Loucy (cell line): ENCODE measurements at regions not wholly inside any gene's neighbourhood (a gene's known extent, or its start where the extent isn't known, plus 50 kb on each side); places are given as distances from the start of the nearest gene placed in this dataset.

Experiments
- H2AFZ ChIP-seq: fragments of 200-600 bp; sonication (generic); 2 replicates; pipeline ENCODE4 v1.6.0; 2016; ENCODE audit warnings: antibody characterized with exemption, mild to moderate bottlenecking, low read length, moderate library complexity
- H3F3A ChIP-seq: fragments of 200-600 bp; 2 replicates; pipeline ENCODE4 v1.6.0; 2016; ENCODE audit warnings: antibody characterized with exemption, low read depth, mild to moderate bottlenecking
- H3K27me3 ChIP-seq: fragments of 200-600 bp; sonication (generic); 2 replicates; pipeline ENCODE4 v1.6.1; 2014; ENCODE audit warnings: low read length, mild to moderate bottlenecking; ENCODE audit not compliant: insufficient read depth, poor library complexity, severe bottlenecking
- H3K36me3 ChIP-seq: fragments of 200-600 bp; sonication (generic); 2 replicates; pipeline ENCODE4 v1.6.1; 2016; ENCODE audit warnings: low read length; ENCODE audit not compliant: insufficient read depth
- H3K4me1 ChIP-seq: fragments of 200-600 bp; sonication (generic); 2 replicates; pipeline ENCODE4 v1.5.1; 2014; ENCODE audit warnings: low read length, mild to moderate bottlenecking; ENCODE audit not compliant: insufficient read depth, poor library complexity, severe bottlenecking
- H3K4me2 ChIP-seq: fragments of 200-600 bp; sonication (generic); 2 replicates; pipeline ENCODE4 v1.6.0; 2014; ENCODE audit warnings: antibody characterized with exemption, low read length, low read depth, mild to moderate bottlenecking; ENCODE audit not compliant: poor library complexity, severe bottlenecking
- H3K4me3 ChIP-seq: fragments of 200-600 bp; sonication (generic); 2 replicates; pipeline ENCODE4 v1.5.1; 2014; ENCODE audit warnings: low read length, mild to moderate bottlenecking, mixed read lengths; ENCODE audit not compliant: poor library complexity, severe bottlenecking
- H3K79me2 ChIP-seq: fragments of 200-600 bp; sonication (generic); 2 replicates; pipeline ENCODE4 v1.6.1; 2014; ENCODE audit warnings: low read length; ENCODE audit not compliant: insufficient read depth
- H3K9ac ChIP-seq: fragments of 200-600 bp; sonication (generic); 2 replicates; pipeline ENCODE4 v1.6.0; 2014; ENCODE audit warnings: mild to moderate bottlenecking, low read depth, low read length, moderate library complexity; ENCODE audit not compliant: poor library complexity, severe bottlenecking
- H3K9me2 ChIP-seq: fragments of 200-600 bp; sonication (generic); replicated peaks from 2 replicates; pipeline ENCODE4 v1.6.1; 2016; ENCODE audit warnings: low read depth, low read length, mixed read lengths
- H3K9me3 ChIP-seq: fragments of 200-600 bp; sonication (generic); 2 replicates; pipeline ENCODE4 v1.6.1; 2014; ENCODE audit warnings: mild to moderate bottlenecking, antibody characterized with exemption, low read length, low read depth; ENCODE audit not compliant: insufficient read depth
- H4K20me1 ChIP-seq: fragments of 200-600 bp; sonication (generic); 2 replicates; pipeline ENCODE4 v1.6.0; 2014; ENCODE audit warnings: antibody characterized with exemption, low read length, mild to moderate bottlenecking; ENCODE audit not compliant: insufficient read depth, poor library complexity, severe bottlenecking
- EZH2phosphoT487 ChIP-seq: fragments of 200-600 bp; IDR thresholded peaks from 2 replicates; pipeline ENCODE4 v1.6.1; 2018; ENCODE audit warnings: antibody characterized with exemption, mild to moderate bottlenecking, moderate library complexity, borderline replicate concordance
- TF ChIP-seq, protein P1 (sequence below): fragments of 200-600 bp; sonication (generic); conservative IDR thresholded peaks from 2 replicates; pipeline ENCODE4 v1.5.1; 2014; ENCODE audit warnings: mild to moderate bottlenecking, antibody characterized with exemption, low read length

DNA sequence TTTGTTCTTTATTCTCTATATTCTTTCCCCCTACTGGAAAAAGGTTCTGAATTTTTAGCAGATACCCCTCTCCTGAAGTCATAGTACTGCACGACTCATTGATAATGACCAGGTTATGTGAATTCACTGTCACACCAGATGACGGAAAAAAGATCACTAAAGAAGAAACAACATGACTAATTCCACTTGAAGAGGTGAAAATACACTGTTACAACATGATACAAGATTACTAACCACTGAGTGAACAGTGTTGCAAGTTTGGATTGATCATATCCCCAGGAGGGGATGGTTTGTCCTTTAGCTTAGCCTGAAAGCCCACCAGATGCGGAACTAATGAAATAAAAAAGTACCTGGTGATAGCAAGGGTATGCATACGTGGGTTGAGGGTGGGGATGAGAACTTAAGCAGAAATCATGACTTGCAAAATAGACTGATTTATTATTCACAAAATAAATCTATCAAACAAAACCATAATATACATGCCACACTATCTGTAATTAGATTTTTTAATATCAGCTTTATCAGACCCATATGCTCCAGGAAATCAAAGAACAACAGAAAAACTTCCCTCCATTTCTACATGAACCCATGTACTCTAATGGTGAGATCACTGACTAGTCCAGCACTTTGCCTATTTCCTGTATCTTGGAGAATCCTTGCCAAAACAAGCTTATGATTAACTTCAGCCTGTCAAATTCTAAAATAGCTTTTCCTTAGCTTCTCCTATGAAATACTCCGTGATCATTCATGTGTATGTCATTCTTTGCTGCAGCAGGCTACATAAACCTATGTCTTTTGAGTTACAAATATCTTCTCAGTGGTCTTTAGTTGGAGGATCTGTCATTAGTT is 257.4 kb upstream of the AGA start:
- H3K79me2 ChIP-seq: no peaks in the 10 kb centered on the region
- H3K9ac ChIP-seq: no peak overlapping the region
- no peak for TF ChIP-seq EZH2phosphoT487
- TF ChIP-seq, protein P1, sequence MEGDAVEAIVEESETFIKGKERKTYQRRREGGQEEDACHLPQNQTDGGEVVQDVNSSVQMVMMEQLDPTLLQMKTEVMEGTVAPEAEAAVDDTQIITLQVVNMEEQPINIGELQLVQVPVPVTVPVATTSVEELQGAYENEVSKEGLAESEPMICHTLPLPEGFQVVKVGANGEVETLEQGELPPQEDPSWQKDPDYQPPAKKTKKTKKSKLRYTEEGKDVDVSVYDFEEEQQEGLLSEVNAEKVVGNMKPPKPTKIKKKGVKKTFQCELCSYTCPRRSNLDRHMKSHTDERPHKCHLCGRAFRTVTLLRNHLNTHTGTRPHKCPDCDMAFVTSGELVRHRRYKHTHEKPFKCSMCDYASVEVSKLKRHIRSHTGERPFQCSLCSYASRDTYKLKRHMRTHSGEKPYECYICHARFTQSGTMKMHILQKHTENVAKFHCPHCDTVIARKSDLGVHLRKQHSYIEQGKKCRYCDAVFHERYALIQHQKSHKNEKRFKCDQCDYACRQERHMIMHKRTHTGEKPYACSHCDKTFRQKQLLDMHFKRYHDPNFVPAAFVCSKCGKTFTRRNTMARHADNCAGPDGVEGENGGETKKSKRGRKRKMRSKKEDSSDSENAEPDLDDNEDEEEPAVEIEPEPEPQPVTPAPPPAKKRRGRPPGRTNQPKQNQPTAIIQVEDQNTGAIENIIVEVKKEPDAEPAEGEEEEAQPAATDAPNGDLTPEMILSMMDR: no peak

DNA sequence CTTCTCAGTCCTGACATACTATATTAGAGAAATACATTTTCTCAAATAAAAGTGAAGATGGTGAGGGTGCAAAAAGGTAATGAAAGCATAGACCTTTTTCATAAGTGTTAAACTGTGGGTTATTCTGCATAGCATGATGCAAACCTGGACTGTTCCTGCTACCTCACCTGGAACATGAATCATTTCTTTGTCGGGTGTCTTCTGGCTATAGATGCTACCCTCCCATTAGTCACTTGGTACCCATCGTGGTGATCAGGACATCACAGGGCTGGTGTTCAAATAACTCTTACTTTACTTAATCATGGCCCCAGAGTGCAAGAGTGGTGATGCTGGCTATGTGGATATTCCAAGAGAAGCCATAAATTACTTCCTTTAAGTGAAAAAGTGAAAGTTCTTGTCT is 264.7 kb upstream of the AGA start:
- Histone ChIP-seq H3F3A (no peaks in the 10 kb centered on the region), H3K79me2 (no peaks in the 10 kb centered on the region), H3K4me2 (no peak overlapping the region), H3K4me1 (no peaks in the 10 kb centered on the region), H3K4me3 (no peak overlapping the region), H3K36me3 (no peaks in the 10 kb centered on the region), H3K27me3 (no peaks in the 10 kb centered on the region), H4K20me1 (no peaks in the 10 kb centered on the region), H3K9ac (no peak overlapping the region), H2AFZ (no peak overlapping the region), H3K9me3 (no peaks in the 10 kb centered on the region), H3K9me2 (0 out of 2 replicates have a peak, but pooled peaks cover 5% of the 10 kb centered on the region)
- TF ChIP-seq, protein P1: no peak
- TF ChIP-seq EZH2phosphoT487: no peak

More for the DNA sequence above, 257.4 kb upstream of the AGA start:
- Histone ChIP-seq H3K4me2 (no peak overlapping the region), H2AFZ (no peak overlapping the region), H3K36me3 (no peaks in the 10 kb centered on the region), H3K4me1 (no peaks in the 10 kb centered on the region), H3K9me2 (no peaks in the 10 kb centered on the region), H3K9me3 (no peaks in the 10 kb centered on the region), H4K20me1 (no peaks in the 10 kb centered on the region), H3K4me3 (no peak overlapping the region), H3K27me3 (no peaks in the 10 kb centered on the region), H3F3A (no peaks in the 10 kb centered on the region)

DNA sequence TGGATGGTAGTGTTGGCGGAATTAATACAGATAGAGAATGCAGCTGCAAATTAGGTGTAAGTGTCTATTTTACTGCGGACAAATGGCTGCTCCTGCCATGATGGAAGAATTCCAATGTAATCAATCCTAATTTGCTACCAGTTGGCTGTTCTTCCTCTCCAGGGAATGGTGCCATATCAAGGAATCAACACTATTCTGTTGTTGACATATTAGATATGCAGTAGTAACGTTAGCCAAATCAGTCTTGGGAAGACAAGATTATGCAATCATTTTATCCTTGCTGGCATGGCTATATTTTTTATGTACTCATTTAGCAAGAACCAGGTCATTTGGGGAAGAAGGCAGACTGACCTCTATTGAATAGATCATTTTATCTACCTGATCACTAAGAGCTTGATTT is 271.2 kb upstream of the AGA start:
- Histone ChIP-seq H3K36me3 (no peaks in the 10 kb centered on the region), H3K9ac (no peak overlapping the region), H3F3A (no peaks in the 10 kb centered on the region), H4K20me1 (no peaks in the 10 kb centered on the region), H3K4me1 (no peaks in the 10 kb centered on the region), H3K4me2 (no peak overlapping the region), H3K9me3 (no peaks in the 10 kb centered on the region), H3K27me3 (no peaks in the 10 kb centered on the region), H3K9me2 (0 out of 2 replicates have a peak, but pooled peaks cover 5% of the 10 kb centered on the region), H3K79me2 (no peaks in the 10 kb centered on the region), H3K4me3 (no peak overlapping the region), H2AFZ (no peak overlapping the region)
- TF ChIP-seq, protein P1: no peak
- no peak for TF ChIP-seq EZH2phosphoT487
